BJ (cell line): ENCODE measurements at regions not wholly inside any gene's neighbourhood (a gene's known extent, or its start where the extent isn't known, plus 50 kb on each side); places are given as distances from the start of the nearest gene placed in this dataset.

Experiments
- CTCF ChIA-PET: fragments of 350-600 bp; formaldehyde crosslinking; extraction: SDS; loops from one replicate; lab custom pipeline; 2021; ENCODE audit warnings: antibody characterized with exemption, inconsistent platforms; lab: Yijun Ruan, JAX
- POLR2A ChIA-PET: fragments of 300-600 bp; sonication (Branson Sonifier 250); formaldehyde crosslinking; extraction: SDS; loops from one replicate; lab custom pipeline; 2021; ENCODE audit warnings: antibody characterized with exemption; lab: Charles Lee
- DNase-seq: peaks from one replicate; pipeline ENCODE4 v3.0.0-alpha.2; 2011; ENCODE audit warnings: low read depth
- H3K27me3 ChIP-seq: 2 replicates; pipeline ENCODE4 v1.6.0; 2011; ENCODE audit warnings: low read length; ENCODE audit not compliant: control insufficient read depth, insufficient read depth
- H3K36me3 ChIP-seq: 2 replicates; pipeline ENCODE4 v1.5.1; 2011; ENCODE audit warnings: low read length; ENCODE audit not compliant: control insufficient read depth, insufficient read depth
- H3K4me3 ChIP-seq: 2 replicates; pipeline ENCODE4 v1.5.1; 2011; ENCODE audit warnings: low read depth, mild to moderate bottlenecking, control low read depth, low read length
- TF ChIP-seq, protein P1 (sequence below): IDR thresholded peaks from 2 replicates; pipeline ENCODE4 v1.5.1; 2011; ENCODE audit warnings: low read depth, mild to moderate bottlenecking, control low read depth, inconsistent platforms, low read length, moderate library complexity; ENCODE audit not compliant: insufficient read depth

DNA sequence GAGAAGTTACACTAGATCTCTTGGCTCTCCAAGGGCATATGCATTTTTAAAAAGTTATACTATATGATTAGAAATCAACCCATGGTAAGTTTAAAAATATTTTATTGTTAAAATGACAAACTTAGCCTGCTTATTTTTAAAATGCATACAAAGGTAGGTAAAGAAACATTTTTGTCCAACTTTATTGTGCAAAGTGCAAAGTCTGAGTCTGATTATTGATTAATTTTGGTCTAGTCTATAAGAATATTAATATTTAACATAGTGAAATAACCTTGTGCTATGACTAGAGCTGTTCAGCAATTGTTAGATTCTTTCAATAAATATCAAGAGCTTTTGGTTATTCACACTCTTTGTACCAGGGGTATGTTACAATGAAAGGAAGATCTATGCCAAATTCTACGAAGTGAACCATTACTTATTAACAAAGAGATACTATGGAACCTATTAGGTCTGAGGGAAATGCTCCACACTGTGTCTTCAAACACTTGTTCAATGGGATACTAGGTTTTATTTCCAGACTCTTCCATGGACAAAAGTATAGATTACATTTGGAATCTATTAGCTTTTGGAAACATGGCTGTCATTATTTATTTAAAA lies 70.4 kb downstream of the DIPK2A start:
- H3K36me3 ChIP-seq = no peaks in the 10 kb centered on the region
- ChIA-PET CTCF (no interaction called here), POLR2A (no interaction called here)
- no peaks in the 10 kb centered on the region for H3K27me3 ChIP-seq
- no peak for DNase-seq
- no peak overlapping the region for H3K4me3 ChIP-seq
- TF ChIP-seq, protein P1, sequence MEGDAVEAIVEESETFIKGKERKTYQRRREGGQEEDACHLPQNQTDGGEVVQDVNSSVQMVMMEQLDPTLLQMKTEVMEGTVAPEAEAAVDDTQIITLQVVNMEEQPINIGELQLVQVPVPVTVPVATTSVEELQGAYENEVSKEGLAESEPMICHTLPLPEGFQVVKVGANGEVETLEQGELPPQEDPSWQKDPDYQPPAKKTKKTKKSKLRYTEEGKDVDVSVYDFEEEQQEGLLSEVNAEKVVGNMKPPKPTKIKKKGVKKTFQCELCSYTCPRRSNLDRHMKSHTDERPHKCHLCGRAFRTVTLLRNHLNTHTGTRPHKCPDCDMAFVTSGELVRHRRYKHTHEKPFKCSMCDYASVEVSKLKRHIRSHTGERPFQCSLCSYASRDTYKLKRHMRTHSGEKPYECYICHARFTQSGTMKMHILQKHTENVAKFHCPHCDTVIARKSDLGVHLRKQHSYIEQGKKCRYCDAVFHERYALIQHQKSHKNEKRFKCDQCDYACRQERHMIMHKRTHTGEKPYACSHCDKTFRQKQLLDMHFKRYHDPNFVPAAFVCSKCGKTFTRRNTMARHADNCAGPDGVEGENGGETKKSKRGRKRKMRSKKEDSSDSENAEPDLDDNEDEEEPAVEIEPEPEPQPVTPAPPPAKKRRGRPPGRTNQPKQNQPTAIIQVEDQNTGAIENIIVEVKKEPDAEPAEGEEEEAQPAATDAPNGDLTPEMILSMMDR = no peak

DNA sequence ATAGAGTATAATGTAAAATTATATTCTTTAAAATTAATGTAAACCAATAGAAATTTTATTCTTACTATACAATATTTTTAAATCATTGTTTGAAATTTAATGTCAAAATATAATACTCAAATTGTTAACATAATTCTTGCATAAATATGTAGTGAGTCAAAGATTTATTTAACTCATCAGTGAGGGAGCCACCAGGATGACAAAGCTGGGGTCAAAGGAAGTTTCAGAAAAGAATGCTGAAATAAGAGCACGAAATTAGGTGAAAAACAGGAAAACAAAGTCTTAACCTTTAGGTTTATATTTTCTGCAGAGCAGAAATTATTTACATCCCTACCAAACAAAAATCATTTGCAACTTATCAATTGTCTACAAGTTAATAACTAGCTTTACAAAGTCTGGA lies 74.1 kb downstream of the DIPK2A start:
- ChIA-PET POLR2A (no interaction called here), CTCF (no interaction called here)
- TF ChIP-seq, protein P1 = no peak
- Histone ChIP-seq H3K36me3 (no peaks in the 10 kb centered on the region), H3K27me3 (no peaks in the 10 kb centered on the region), H3K4me3 (no peak overlapping the region)
- DNase-seq = no peak

DNA sequence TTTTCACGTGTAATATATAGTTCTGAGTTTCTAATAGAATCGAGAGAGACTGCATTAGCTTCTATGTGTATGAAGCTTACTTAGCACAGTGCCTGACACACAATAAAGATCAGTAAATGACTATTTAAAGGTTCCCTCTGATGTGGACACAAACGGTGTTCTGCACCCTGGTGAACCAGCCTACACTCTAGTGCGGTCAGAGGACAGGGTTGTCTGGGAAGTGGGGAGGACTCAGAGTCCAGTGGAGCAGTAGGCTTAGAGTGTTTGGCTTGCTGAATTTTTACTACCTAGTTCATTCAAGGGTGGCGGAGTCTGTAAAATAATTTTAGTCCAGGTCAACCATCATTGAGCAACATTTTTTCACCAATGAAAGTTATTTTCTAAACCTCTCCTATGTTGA lies 77.8 kb downstream of the DIPK2A start:
- ChIA-PET CTCF (no interaction called here), POLR2A (no interaction called here)
- no peaks in the 10 kb centered on the region for H3K27me3 ChIP-seq
- no peak for DNase-seq
- no peak overlapping the region for H3K4me3 ChIP-seq
- TF ChIP-seq, protein P1 = no peak
- no peaks in the 10 kb centered on the region for H3K36me3 ChIP-seq

DNA sequence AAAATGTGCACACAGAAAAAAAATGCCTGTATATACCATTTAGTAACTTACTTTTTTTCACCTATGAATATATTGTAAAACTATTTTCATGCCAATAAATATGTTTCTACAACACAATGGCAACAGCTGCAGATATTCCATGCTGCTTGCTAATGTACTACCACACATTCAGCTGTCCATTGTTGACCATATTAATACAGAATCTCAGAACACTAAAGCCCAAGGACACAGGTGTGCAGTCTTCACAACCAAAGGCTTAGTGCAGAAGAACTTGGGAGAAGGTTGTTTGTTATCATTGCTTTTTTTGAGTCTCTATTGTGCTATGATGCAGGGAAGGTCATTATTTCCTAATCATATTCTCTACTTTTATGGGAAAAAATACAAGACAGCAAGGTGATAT lies 79.6 kb downstream of the DIPK2A start:
- Histone ChIP-seq H3K27me3 (no peaks in the 10 kb centered on the region), H3K36me3 (no peaks in the 10 kb centered on the region), H3K4me3 (no peak overlapping the region)
- POLR2A ChIA-PET = no interaction called here
- DNase-seq = no peak
- CTCF ChIA-PET = no interaction called here
- TF ChIP-seq, protein P1 = no peak

DNA sequence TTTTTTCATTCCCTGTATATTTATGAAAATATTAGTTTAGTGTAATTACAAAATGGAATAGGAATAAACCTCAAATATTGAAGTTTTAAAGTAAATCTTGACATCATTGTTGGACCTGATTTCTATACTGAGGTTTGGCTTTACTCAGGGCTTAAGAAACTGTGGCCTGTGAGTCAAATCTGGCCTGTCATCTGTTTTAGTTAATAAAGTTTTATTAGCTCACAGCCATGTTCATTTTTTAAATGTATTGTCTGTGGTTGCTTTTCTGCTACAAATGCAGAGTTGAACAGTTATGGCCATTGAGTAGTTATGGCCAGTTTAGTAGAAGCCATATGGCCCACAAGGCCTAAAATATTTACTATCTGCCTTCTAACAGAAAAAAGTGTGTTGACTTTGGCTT lies 80.7 kb downstream of the DIPK2A start:
- Histone ChIP-seq H3K4me3 (no peak overlapping the region), H3K27me3 (no peaks in the 10 kb centered on the region), H3K36me3 (no peaks in the 10 kb centered on the region)
- TF ChIP-seq, protein P1 = no peak
- no peak for DNase-seq
- ChIA-PET POLR2A (interaction anchor here (0.5 kb wide), 1 partner anchor 441 kb away, joined by 4 read pairs; no protein-coding TSS in a partner anchor), CTCF (interaction anchor here (1.3 kb wide), 1 partner anchor 29 kb away, joined by 3 read pairs; no protein-coding TSS in a partner anchor)
